Activated gamma-delta T cell treated with anti-CD3 and anti-CD28 coated beads, Interleukin-2, amount 50 U/mL, for 16 hours (primary cell): ENCODE measurements at regions not wholly inside any gene's neighbourhood (a gene's known extent, or its start where the extent isn't known, plus 50 kb on each side); places are given as distances from the start of the nearest gene placed in this dataset.

Source experiments
- DNase-seq: peaks from one replicate; pipeline ENCODE4 v3.0.0-alpha.2; 2020; ENCODE audit warnings: low read depth

- no peak for DNase-seq
These were observed 297.9 kb downstream of the SOX11 start for GRCh38 chr2:5990086-5990485.

GRCh38 chr2:5991305-5991968, 299.3 kb downstream of the SOX11 start:
- no peak for DNase-seq

- no peak for DNase-seq
These were observed 303.6 kb downstream of the SOX11 start for GRCh38 chr2:5995832-5996231.

GRCh38 chr2:6008186-6008585, 316.0 kb downstream of the SOX11 start:
- no peak for DNase-seq

GRCh38 chr2:6008726-6009125, 316.5 kb downstream of the SOX11 start:
- DNase-seq, result no peak

GRCh38 chr2:6010163-6010562, 318.0 kb downstream of the SOX11 start:
- DNase-seq, result no peak

GRCh38 chr2:6011921-6012320, 319.7 kb downstream of the SOX11 start:
- DNase-seq, result no peak

GRCh38 chr2:6017736-6018286, 325.6 kb downstream of the SOX11 start:
- DNase-seq, result no peak

GRCh38 chr2:6024229-6024628, 332.0 kb downstream of the SOX11 start:
- DNase-seq, result no peak

- no peak for DNase-seq
These were observed 332.6 kb downstream of the SOX11 start for GRCh38 chr2:6024784-6025183.

- no peak for DNase-seq
These were observed 333.2 kb downstream of the SOX11 start for GRCh38 chr2:6025391-6025790.

GRCh38 chr2:6027066-6027465, 334.9 kb downstream of the SOX11 start:
- no peak for DNase-seq

- DNase-seq, result no peak
These were observed 339.1 kb downstream of the SOX11 start for GRCh38 chr2:6031200-6031867.

- DNase-seq, result no peak
These were observed 344.0 kb downstream of the SOX11 start for GRCh38 chr2:6036211-6036610.

- no peak for DNase-seq
These were observed 351.1 kb downstream of the SOX11 start for GRCh38 chr2:6043238-6043637.

- DNase-seq, result no peak
These were observed 360.5 kb downstream of the SOX11 start for GRCh38 chr2:6052649-6053048.

GRCh38 chr2:6053743-6054142, 361.6 kb downstream of the SOX11 start:
- DNase-seq, result no peak

GRCh38 chr2:6054161-6054671, 362.0 kb downstream of the SOX11 start:
- DNase-seq, result no peak

GRCh38 chr2:6060992-6061663, 368.9 kb downstream of the SOX11 start:
- no peak for DNase-seq

GRCh38 chr2:6064757-6065156, 372.6 kb downstream of the SOX11 start:
- no peak for DNase-seq

- DNase-seq, result no peak
These were observed 373.5 kb downstream of the SOX11 start for GRCh38 chr2:6065703-6066102.

GRCh38 chr2:6067089-6067488, 374.9 kb downstream of the SOX11 start:
- DNase-seq, result no peak

GRCh38 chr2:6067806-6068205, 375.6 kb downstream of the SOX11 start:
- no peak for DNase-seq
